ENCODE measurements at regions not wholly inside any gene's neighbourhood (a gene's known extent, or its start where the extent isn't known, plus 50 kb on each side); places are given as distances from the start of the nearest gene placed in this dataset.

- TF ChIP-seq CTCF (conservative IDR thresholded peaks at IDR 0.05; ENCODE audit: low read depth, low read length) (no peak), EZH2 (IDR thresholded peaks at IDR 0.05; ENCODE audit: borderline replicate concordance, low read depth, low read length, poor library complexity, severe bottlenecking) (no peak)
Observed at GRCh38 chr4:10853196-10853595, 168.6 kb upstream of the CLNK start.

Data from A673 (cell line).